ENCODE measurements at regions not wholly inside any gene's neighbourhood (a gene's known extent, or its start where the extent isn't known, plus 50 kb on each side); places are given as distances from the start of the nearest gene placed in this dataset.

- TF ChIP-seq POLR2A (IDR thresholded peaks at IDR 0.05) (no peak), CTCF (IDR thresholded peaks at IDR 0.05) (no peak)
These were observed 623.5 kb downstream of the PRR16 start for GRCh38 chr5:121087560-121087959.
